ENCODE measurements at regions not wholly inside any gene's neighbourhood (a gene's known extent, or its start where the extent isn't known, plus 50 kb on each side); places are given as distances from the start of the nearest gene placed in this dataset.

DNA sequence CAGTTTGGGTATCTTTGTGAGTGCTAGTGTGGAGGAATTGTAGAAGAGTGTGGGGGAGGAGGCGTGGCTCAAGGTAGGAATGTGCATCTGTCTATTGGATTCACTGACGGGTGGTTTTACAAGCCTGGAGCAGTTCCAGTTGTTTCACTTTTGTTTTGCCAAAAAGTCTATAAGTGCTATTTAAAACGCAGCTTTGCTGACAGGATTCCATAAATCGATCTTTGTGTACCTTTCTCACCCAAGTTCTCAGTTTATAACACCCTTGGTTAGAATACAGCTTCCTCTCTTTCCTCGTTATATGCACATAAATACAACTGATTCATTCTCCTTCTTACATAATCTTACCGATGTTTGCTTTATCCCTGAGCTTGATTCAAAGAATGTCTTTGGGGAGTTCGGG, 123.2 kb upstream of the UBE2E2 start:
- no peak for DNase-seq

DNA sequence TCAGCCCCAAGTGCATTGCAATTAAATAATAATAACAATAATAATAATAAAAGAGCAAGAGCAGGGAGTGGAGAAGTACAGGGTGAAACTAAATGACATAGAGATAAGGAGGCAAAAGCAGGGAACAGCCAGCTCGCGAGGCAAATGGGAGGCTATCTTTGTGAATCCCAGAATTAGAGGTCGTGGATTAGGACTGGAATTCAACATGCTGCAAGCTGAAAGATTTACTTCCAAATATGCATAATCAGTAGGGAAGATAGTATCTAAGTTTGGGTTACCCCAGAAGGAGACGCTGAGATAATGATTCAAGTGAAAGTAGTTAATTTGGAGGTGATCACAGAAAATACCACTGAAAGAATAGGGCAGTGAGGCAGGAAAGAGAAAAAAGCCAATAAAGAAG, 119.4 kb upstream of the UBE2E2 start:
- DNase-seq = no peak

DNA sequence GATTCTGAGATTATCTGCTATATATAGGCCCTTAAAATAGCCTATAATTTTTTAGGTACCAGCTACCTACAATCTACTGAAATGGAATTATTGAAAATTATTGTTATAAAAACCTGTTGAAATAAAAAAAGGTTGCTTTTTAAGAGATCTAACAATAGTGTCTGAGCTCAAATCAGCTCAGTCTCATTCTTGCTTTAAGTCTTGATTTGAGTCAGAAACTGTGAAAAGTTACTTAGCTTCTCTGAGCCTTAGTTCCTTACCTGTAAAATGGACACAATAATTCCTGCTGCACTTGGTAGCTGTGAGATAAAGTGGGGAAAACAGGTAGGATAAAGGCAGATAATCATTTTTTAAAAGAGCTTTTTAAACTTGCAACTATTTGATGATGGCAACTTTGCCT, 118.8 kb upstream of the UBE2E2 start:
- DNase-seq = no peak

DNA sequence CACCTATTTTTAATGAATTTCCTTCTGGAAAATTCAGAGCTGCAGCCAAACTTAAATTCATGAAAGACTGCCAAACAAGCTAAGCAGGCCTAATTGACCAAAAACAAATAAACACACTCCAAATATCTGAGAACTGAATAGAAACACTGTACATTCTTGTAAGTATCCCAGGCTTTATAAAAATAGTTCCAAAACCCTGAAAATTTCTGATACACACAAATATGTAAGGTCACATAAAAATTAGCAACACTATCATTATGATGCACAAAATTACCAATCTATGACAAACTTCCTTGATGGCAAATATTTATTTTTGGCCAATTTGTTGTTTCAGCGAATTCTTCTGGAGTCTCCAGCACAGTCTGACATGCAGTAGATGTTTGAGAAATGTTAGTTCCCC, 117.9 kb upstream of the UBE2E2 start:
- no peak for DNase-seq

DNA sequence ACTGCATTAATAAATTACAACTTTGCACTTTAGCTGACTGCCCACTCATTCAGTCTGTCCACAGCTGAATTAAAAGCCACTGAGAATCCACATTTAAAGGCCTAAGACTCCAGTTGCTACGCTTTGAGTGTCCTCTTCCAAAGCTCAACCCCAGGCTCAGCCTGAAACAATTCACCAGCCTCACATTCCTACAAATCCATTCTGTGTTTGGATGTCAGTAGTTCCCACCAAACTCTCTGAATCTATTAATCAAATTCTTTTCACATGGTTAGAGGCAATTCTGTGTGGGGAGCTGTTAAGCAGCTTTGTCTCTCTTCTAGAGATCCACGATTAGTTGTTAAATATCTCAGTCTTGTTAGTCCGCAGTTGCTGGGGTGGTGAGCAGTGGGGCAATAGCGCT, 116.8 kb upstream of the UBE2E2 start:
- DNase-seq = no peak

DNA sequence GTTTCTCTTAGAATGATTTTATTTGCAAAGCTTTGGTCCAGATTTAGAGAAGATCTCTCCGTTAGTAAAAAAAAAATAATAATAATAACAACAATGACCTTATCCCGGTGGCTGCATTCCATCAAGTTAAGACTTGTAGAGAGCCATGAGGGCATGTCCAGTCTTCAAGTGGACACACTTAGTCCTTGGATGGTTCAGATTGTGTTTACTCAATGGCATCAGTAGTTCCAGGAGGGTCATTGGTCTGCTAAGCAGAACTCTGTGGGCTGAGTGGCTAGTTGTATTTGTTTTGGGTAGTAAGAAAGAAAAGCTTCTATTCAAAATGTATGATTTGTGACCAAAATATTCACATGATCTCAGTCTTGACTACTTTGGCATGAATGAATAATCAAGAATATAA, 116.3 kb upstream of the UBE2E2 start:
- DNase-seq = no peak

DNA sequence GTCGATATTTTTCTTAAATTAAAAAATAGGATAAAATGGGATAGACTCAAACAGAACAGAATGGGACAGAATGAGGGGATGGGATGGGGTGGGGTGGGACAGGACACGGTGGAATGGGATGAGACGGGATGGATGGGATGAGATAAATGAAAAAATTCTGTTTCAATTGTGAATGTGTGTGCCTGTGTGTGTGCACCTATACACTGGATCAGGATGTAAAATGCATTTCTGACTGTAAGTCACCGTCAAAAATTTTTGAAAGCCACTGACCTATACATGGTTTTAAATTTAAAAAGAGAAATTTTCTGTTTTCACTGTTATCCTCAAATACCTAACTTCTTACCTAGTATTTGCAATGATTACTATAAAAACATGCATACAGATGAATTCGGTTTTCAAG, 108.7 kb upstream of the UBE2E2 start:
- no peak for DNase-seq

DNA sequence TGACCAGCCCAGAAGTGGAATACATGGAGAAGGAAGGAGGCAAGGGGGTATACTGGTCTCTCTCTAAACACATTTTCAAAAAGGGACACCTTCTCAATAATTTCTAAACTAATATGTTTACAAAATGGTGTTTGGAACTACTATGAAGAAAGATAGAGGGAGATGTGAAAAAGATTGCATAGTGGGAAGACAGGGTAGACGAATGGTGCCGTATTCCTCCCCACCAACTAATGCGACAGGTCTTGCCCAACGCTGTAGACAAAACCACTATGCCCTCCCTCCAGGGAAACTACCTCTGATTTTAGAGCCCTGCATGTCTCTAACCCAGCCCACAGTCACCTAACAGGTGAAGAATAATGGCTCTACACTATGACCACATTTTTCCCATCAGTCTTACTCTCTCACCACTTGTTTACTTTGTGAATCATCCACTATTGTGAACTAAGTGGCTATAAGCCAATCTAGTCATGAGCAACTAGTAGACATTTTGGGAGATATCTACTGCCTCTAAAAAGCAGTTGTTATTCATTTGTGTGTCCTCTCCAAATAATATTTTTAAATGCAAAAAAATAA, 108.2 kb upstream of the UBE2E2 start:
- no peak for DNase-seq

DNA sequence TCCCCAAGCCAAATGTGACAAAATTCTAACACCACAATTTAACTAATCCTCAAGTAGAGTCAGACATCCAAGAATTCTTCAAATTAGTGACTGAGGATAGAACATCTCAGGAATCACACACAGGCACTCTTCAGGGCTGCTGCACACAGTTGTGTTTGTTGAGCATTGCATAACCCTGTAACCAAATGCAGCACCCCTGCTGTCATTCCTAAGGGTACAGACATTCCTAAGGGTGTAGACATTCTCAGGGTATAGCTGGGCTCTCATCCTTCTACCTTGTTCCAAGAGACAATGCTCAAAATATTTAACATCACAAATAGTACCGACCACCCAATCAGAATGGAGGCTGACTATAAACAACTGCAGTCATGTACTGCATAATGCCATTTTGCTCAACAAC, 107.1 kb upstream of the UBE2E2 start:
- no peak for DNase-seq

DNA sequence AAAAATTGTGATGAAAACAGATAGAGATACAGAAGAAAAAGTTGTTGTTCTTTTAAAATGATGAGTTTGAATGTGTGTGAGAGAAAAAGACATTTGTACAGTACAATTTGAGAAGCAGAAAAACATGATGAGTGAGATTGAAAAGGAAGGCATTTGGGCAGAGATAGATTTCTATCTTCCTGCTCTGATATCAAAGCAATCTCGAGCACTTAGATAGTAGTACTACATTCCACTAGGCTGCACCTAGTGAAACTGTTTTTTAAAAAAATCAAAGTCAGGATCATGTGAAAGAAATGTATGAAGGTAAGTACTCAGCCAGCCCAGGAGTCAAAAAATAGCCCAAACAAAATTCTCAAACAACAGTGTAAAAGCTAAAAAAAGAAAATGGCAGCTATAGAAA, 104.1 kb upstream of the UBE2E2 start:
- DNase-seq = no peak

DNA sequence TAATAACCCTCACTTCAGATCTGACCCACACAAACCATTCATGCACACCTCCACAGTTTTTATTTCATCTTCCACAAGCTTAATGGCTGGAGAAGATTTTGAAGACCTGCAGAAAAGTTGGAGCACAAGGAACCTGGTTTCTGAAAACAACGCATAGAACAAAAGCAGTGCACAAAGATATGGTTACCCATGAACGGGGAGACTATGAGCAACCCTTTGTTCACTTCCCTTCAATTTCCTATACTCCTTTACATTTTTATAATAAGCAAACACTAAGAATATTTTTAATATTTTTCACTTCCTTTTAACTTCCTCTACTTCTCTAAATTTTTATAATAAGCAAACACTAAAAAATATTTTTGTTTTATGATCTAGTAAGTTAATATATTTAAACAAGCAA, 103.5 kb upstream of the UBE2E2 start:
- DNase-seq = no peak

DNA sequence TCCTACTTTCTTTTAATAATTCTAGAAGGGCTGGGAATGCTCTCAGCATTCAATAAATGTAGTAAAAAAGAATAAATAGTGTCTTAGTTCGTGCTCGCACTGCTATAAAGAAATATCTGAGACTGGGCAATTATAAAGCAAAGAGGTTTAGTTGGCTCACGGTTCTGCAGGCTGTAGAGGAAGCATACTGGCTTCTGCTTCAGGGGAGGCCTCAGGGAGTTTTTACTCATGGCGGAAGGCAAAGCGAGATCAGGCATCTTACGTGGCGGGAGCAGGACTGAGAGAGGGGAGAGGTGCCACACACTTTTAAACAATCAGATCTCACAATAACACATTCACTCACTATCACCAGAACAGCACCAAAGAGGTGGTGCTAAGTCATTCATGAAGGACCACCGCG, 103.0 kb upstream of the UBE2E2 start:
- no peak for DNase-seq

DNA sequence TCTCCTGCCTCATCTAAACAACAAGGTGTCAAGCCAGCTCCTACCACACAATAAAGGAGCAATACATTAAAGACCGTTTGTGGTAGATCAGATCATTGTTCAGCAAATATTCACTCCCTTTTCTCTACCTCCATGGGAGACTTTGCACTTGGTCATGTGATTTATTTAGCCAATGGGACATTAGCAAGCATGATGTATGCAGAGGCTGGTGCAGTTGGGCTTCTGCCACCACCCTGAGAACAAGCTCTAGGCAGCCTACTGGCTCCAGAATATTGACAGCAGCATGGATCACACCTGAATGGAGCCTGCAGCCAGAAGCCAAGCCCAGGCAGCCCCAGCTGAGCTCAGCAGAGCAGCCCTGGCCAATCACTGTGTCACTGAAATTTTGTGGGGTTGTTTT, 99.4 kb upstream of the UBE2E2 start:
- no peak for DNase-seq

DNA sequence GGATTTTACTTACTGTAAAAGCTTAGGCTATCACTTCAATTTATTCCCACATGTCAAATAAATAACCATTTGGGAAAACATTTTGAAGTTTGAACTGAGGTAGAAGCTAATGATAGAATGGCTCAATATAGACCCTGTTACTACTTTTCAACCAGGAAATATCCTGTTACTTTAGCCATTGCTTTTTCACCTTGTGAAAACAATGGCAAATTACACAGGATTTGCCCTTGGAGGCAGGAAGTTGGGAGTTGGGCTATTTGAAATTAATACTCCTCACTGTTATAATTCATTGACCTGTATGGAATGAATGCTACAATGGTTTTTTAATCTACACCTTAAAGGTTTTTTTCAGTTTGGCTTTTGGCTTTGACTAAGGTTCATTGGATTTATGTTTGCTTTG, 98.1 kb upstream of the UBE2E2 start:
- DNase-seq = no peak

DNA sequence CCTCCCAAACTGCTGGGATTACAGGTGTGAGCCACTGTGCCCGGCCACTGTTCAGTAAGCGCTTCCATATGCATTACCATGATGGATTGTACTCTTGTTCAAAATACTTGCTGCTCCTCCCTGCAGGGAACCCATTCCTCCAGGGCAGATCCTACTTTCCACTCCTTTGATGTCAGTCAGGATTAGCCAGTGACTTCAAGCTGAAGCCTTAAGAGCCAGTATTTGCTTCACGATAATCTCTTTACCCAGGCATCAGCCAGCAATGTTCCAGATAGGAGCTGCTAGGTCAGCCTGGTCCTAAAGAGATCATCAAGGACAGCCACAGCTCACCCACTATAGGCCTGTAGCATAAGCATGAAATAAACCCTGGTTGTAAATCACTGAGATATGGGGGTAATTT, 96.5 kb upstream of the UBE2E2 start:
- no peak for DNase-seq

DNA sequence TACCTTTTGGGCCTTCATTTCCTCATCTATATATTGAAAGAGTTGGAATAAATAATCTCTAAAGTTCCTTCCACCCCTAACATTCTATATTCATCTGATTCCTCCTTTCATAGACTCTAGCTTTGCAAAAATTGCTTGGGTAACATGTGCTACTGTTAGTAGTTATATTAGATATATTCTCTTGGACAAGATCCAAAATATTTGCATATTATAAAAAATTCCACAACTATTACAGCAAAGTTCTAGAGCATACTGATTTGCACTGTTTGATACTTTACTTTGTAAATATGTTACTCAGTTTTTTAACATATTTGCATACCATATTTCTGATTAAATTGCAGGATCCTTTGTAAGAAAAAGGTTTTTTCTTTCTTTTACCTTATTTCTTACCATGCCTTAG, 95.9 kb upstream of the UBE2E2 start:
- DNase-seq = no peak

DNA sequence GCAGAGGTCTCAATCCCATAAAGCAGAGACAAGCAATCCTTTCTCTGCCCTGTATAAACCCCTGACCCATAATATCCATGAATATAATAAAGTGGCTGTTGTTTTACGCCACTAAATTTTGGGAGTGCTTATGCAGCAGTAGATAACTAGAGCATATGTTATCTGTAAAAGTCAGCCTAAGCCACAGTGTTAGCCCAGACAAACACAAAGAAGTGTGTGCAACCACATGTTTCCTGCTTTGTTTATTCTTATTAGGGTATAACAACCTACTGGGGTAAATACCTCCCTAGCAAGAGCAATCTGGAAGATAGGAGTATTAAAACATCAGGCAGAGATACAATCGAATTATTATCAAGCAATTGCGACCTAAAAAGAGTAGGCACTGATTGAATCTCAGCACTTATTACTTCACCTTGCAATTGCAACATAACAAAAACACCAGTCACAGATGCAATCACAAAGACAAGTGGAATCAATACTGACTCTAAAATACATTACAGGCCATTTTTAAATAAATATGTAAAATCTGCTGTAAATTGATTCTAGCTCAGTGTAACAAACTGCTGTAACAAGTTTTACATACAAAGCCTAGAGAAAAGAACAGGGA, 94.6 kb upstream of the UBE2E2 start:
- no peak for DNase-seq

DNA sequence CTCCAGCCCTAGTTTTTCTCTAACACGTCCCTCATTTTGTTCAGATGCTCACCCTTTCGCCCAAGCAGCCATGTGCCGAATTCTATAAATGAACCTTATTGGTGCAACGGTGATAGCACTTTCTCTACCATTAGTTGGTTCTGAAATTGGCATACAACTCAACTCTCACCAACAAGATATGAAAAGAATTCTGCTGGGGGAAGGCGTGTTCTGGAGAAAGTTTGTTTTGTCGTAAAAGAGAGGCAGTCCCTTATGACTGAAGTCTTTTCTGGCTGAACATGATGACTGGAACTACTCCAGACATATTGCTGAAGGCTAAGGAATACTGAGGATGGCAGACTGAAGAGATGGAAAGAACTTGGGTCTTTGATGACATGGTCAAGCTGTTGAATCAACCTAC, 91.8 kb upstream of the UBE2E2 start:
- no peak for DNase-seq

DNA sequence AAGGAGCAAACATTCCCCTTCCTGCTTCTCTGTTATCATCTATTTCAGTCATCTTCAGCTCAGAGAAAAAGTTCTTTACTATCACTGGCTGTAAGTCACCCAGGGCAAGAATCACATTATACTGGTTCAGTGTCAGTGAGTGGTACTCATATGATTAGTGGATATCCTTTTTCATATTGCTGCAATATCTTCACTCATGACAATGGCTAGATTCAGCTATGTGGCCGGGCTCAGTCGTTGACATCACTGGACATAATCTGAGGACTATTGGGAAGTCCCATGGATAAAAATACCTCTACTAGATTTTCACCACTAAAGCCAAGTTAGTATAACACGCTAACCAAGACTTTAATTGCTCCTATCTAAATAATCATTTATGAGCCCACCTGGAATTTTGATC, 91.3 kb upstream of the UBE2E2 start:
- no peak for DNase-seq

DNA sequence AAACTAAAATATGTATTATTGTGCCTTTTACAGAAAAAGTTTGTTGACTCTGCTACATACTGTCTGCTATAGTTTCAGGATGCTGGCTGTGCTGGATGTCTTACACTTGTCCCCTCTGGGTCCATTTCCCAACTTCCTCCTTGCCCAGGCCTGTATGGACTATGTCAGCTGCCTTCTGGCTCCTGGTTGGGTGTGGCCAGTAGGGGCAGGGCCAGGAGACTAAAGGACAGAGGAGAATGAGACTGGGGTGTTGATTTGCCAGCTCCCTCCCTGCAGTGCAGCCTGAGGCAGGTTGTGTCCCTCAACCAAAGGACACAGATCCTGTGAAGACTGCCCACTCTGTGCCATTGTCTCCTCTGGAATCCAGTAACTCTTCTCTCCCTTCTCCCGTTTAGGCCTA, 90.6 kb upstream of the UBE2E2 start:
- DNase-seq = no peak

DNA sequence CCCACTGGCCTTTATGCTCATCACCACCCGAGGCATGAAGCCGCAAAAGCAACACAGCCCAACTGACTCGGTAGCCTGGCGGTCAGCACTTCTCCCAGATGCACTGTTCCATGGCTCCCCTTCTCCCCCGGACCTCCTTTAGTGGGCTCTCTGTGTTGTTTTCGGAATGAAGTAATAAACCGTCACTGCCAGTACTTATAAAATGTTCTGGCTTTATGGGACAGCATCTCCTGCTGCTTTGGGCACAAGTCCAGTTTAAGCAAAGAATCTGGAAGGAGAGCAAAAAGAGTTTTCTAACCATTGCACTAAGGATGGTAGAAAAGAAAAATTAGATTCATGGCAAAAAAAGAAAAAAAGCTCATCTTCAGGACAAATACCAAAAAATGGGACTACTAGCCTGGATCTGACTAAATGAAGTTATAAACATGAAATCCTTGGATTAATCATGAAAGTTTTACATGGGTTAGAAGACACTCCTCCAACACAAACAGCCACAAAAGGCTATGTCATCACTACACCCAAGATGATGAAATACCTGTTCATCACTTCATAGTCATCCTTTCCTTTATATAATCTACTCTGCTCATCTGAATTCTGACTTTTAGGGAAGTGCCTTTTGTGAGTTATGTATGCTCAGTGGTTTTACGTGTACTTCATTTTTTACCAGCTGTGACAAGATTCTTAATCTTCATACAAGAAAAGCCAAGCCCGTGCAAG, 89.5 kb upstream of the UBE2E2 start:
- no peak for DNase-seq

DNA sequence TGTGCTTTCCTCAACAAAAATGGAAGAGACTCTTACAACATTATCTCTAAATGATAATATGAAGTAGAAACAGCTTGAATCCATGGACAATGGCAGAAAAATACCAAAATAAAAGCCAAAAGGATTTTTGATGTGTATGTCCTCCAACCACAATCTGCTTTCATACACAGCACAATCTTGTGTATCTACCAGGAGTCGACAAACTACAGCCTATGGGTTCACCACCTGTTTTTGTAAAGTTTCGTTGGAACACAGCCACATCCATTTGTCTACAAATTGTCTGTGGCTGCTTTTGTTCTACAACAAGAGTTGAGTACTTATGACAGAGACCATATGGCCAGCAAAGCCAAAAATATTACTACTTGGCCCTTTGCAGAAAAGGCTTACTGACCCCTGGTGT, 88.7 kb upstream of the UBE2E2 start:
- no peak for DNase-seq

DNA sequence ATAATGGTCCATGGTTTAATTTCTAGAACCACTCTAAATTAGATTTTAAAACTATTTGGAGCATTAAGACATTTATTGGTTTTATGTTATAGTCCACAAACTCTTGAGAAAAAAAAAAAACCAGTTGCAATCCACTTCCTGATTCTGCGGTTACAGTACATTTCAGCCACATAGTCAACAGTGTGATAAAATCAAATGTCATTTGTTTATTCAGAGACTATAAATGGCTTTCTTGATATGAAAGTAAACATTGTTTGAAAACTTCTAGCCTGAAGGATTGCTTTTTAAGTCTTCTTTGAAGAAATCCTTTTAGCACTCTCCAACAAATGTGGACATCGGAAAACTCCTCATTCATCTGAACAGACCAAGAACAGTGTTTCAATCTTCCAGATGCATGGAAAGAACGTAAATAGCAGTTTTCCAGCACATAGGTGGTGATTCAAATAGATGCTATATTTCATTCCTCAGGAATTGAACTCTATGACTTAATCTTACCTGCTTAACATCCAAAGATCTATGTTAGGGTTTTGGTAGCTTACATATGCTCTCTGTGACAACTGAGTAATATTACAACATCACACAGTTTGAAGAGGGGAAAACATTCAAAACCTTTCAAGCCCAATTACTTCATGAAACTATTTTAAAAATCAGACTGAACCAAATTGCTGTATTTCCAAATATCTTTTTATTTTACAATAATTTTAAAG, 87.8 kb upstream of the UBE2E2 start:
- no peak for DNase-seq

Measured in stimulated activated CD4-positive, alpha-beta T cell treated with anti-CD3 and anti-CD28 coated beads, Interleukin-4, amount 100 ng/mL, for 24 hours (primary cell).